SH-SY5Y (cell line): ENCODE measurements at regions not wholly inside any gene's neighbourhood (a gene's known extent, or its start where the extent isn't known, plus 50 kb on each side); places are given as distances from the start of the nearest gene placed in this dataset.

Experiments
- GATA2 ChIP-seq: IDR thresholded peaks from 2 replicates; pipeline ENCODE4 v1.6.1; 2011; ENCODE audit warnings: mild to moderate bottlenecking, low read depth, low read length
- GATA3 ChIP-seq: IDR thresholded peaks from 2 replicates; pipeline ENCODE4 v1.6.1; 2011; ENCODE audit warnings: low read depth, mild to moderate bottlenecking, low read length, moderate library complexity

GRCh38 chr2:228507231-228507824 lies 325.8 kb upstream of the SPHKAP start:
- no peak for TF ChIP-seq GATA2
- no peak for TF ChIP-seq GATA3
